GM21515 (cell line): ENCODE measurements at regions not wholly inside any gene's neighbourhood (a gene's known extent, or its start where the extent isn't known, plus 50 kb on each side); places are given as distances from the start of the nearest gene placed in this dataset.

Experiments
- ATAC-seq: cut with Tn5 transposase; IDR thresholded peaks from one replicate; pipeline ENCODE4 v1.9.1; 2021; ENCODE audit not compliant: unreplicated experiment

- no peak for ATAC-seq
Observed at GRCh38 chr13:91115776-91116175, 231.7 kb upstream of the MIR17HG start.

DNA sequence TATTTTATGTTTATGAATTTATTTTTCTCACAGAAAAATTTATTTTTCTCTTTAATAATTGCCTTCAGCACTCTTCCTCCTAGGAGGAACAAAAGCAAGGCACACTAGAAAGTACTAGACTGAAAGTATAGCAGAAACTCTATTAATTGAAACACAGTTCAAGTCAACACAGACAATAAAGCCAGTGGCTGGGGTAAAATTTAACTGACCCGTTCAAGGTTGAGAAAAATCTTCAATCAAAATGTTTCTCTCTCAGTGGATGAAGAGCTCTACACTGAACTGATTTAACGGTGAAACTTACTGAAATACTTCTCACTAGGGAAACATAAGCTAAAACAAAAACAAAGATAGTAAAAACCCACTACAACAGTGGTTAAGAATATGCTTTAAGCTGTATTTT, 230.1 kb upstream of the MIR17HG start:
- ATAC-seq = no peak

DNA sequence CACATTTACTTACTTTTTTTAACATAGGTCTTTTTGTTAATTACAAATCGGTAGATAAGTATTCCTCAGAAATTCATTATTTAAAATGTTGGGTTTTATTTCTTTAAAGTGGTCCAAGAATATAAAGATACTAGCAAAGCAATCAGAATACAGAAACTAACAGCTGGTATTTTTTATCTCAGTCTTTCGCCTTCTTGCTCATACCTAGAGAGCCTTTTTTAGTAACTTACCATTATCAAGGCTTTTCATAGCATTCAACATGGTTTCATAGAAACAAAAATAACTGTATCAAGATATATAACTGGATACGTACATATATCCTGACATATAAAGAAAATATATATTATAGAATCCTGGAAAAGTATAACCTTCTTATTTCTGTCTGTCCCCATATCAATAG, 227.8 kb upstream of the MIR17HG start:
- ATAC-seq = no peak

- ATAC-seq = no peak
Observed at GRCh38 chr13:91122766-91123165, 224.7 kb upstream of the MIR17HG start.

- ATAC-seq = no peak
Observed at GRCh38 chr13:91123456-91124127, 223.9 kb upstream of the MIR17HG start.

DNA sequence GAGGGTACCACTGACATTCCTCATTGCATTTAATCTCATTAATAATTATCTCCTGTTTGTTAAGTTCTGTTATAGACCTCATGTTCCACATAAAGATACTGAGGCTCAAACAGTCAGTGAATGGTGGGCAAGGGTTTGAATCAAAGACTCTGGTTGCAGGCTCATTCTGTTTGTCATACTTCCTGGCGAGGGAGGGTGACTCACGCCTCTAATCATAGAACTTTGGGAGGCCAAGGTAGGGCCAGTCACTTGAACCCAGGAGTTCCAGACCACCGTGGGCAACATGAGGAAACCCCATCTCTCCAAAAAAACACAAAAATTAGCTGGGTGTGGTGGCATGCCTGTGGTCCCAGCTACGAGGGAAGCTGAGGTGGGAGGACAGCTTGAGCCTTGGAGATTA, 220.7 kb upstream of the MIR17HG start:
- ATAC-seq = no peak

DNA sequence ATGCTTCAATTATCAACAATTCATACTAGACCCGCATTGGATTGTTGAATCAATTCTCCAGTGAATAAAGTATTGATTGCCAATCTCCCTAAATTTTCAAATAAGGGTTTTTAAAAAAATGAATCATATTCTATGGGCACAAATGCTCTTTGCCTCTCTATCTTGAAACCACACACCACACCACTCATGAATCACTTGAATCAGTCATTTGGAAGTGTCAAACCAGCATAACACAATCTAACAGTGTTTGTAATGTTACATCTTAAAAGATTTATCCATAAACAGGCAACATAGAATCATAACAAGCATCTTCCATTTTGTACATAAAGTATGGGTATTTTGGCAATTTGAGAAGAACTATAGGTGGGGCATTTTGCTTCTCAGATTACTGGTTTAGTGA, 219.5 kb upstream of the MIR17HG start:
- ATAC-seq = no peak

DNA sequence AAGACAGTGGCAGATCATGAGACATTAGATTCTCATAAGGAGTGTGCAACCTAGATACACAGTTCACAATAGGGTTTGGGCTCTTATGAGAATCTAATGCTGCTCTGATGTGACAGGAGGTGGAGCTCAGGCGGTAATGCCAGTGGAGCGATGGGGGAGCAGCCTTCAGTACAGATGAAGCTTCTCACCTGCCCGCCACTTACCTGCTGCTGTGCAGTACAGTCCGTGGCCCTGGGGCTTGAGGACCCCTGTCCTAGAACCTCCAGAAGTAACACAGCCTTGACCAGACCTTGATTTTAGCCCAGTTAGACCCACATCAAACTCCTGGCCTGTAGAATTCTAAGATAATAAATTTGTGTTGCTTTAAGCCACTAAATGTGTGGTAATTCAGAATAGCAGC, 215.1 kb upstream of the MIR17HG start:
- ATAC-seq = no peak

- ATAC-seq = no peak
Observed at GRCh38 chr13:91132786-91133185, 214.7 kb upstream of the MIR17HG start.

GRCh38 chr13:91133941-91134802, 213.3 kb upstream of the MIR17HG start:
- ATAC-seq = peak; percentile 81

GRCh38 chr13:91134803-91135184, 212.7 kb upstream of the MIR17HG start:
- no peak for ATAC-seq

- ATAC-seq = no peak
Observed at GRCh38 chr13:91135376-91135775, 212.1 kb upstream of the MIR17HG start.

DNA sequence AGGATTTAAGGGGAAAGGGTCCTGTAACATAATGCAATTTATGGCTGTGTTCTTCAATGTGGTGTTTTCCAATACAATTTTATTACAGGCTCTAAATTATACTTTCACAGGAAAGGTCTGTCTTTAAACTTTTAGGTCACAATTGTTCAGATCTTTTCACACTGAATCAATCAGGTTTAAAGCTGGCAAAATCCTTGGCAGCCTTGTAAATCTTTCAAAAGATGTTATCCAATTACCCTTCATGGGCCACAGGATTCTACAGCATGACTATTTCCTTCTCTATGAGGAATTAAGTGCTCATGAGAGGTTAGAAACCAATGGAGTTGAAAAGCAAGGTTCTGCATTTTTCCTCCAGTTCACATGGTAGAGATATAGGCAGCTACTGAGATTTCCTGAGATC, 211.5 kb upstream of the MIR17HG start:
- ATAC-seq = no peak

- no peak for ATAC-seq
Observed at GRCh38 chr13:91136806-91137205, 210.7 kb upstream of the MIR17HG start.

- ATAC-seq = no peak
Observed at GRCh38 chr13:91139232-91139631, 208.3 kb upstream of the MIR17HG start.

DNA sequence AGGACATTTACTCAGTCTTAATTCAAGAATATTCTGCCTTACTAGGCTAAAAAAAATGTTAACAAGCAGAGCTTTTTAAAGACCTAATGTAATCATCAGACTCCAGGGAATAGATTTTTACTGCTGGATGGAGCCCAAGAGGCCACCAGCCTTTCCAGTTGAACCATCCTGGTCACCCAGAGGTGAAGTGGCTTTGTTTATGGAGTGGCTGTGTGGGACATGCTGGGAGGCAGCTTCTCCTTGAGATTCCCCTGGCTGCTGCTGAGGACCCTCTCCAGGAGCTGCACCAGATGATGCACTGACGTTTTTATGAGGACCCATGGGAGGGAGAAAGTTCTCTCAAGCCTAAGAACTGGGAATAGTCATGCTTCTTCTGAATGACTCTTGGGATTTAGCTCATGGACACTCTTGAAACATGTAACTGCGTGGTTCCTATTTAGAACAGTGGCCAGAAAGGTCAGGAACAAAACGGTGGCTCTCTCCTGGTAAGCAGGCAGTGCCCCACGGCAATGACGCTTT, 205.9 kb upstream of the MIR17HG start:
- ATAC-seq = no peak

DNA sequence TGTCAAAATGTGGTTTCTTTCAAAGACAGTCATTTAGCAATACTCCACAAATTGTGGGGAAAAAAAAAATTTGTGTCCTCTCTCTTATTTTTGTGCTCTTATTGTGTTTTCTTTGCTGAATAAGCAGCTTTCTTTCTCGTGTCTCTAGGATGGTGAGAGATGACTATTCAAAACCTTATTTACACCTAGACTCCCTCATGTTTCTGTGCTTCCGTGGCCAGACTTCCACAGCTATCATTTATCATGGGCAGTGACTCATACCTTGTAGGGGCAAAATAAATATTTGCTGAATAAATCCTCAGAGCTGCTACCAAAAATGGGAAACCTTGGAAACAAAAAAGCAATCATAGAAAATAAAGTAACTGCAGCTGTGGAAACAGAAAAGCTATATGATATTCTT, 204.9 kb upstream of the MIR17HG start:
- ATAC-seq = no peak

DNA sequence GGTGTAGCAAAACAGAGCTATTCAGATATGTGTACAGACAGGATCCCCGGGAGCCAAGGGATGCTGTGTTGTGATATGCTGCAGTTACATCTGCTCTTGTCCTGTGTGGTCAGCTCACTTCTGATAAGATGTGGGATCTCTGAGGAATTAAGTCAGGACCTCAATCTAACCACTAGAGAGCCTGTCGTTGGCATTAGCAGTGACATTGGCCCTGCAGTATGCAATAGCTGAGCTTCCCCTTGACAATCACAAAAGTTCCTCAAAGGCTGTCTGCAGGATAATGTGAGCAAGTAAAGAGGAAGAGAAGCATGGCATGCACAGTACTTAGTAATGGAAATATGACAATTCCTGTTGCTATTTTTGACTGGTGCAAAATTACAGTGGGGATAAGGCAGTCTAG, 203.4 kb upstream of the MIR17HG start:
- no peak for ATAC-seq

DNA sequence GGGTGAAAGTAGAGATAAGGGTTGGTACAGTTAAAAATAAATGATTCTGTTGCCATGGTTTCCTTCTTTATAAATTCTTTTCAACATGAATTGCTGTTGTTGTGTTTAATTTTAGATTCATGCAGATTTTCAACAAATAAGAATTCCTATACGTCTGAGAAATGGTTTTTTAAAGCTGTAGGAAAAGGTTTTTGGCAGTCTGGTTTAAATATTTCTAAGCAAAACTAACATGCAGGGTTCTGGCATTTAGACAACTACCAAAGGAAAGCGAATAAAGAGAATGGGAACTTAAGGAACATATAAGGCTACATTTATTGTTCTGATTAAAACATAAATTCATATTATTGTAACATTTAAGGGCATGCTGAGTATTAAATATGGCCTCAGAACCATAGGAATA, 203.0 kb upstream of the MIR17HG start:
- ATAC-seq = no peak

DNA sequence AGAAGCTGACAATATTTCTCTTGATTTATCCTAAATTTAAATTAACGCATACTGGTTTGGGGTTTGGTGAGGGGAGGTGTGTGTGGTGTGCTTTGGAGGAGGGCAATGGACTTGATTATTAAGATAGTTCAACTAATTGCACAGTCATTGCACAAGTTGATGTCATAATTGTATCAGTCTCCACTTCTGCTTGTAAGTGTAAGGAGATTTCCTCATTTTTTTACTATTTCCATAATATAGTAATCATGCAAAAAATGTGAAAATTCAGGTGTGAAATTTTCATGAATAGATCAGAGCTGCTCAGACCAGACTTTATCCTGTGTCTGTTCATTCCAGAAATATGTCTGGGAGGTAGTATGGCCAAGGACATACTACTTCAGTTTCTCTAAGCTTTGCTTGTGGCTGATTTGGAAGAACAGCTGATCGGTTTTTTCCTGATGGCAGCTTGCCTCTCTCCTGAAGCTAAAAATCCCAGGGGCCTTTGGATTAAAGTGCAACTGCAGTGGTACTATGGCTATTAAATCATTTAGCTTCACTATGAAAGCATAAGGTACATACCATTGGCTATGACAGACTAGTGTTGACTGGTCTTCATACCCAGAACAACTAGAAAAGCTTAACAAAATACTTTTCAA, 201.8 kb upstream of the MIR17HG start:
- ATAC-seq = no peak

GRCh38 chr13:91146601-91147000, 200.9 kb upstream of the MIR17HG start:
- no peak for ATAC-seq

GRCh38 chr13:91148098-91148497, 199.4 kb upstream of the MIR17HG start:
- no peak for ATAC-seq
